ENCODE measurements at regions not wholly inside any gene's neighbourhood (a gene's known extent, or its start where the extent isn't known, plus 50 kb on each side); places are given as distances from the start of the nearest gene placed in this dataset.

DNA sequence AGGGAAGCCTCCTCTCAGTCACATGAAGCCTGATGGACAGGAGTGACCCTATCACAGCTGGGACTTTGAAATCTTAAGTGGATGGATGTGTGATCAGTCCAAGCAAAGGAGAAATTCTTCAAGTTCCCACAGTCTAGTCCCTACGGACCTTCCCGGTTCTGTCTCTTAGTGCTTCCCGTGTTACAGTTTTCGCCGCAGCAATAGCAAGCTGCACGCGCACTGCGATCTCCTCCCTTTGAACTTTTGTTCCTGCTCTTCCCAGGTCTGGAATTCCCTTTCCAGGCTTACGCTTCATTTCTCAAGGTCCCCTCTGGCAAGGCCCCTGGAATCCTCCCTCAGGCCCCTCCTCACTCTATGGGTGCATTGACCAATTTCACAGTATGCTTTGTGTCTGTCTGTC is 89.2 kb downstream of the VEGFA start (continued):
- TF ChIP-seq, protein P1, sequence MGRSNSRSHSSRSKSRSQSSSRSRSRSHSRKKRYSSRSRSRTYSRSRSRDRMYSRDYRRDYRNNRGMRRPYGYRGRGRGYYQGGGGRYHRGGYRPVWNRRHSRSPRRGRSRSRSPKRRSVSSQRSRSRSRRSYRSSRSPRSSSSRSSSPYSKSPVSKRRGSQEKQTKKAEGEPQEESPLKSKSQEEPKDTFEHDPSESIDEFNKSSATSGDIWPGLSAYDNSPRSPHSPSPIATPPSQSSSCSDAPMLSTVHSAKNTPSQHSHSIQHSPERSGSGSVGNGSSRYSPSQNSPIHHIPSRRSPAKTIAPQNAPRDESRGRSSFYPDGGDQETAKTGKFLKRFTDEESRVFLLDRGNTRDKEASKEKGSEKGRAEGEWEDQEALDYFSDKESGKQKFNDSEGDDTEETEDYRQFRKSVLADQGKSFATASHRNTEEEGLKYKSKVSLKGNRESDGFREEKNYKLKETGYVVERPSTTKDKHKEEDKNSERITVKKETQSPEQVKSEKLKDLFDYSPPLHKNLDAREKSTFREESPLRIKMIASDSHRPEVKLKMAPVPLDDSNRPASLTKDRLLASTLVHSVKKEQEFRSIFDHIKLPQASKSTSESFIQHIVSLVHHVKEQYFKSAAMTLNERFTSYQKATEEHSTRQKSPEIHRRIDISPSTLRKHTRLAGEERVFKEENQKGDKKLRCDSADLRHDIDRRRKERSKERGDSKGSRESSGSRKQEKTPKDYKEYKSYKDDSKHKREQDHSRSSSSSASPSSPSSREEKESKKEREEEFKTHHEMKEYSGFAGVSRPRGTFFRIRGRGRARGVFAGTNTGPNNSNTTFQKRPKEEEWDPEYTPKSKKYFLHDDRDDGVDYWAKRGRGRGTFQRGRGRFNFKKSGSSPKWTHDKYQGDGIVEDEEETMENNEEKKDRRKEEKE (IDR thresholded peaks at IDR 0.05) = no peak
- TF ChIP-seq KLF5 (IDR thresholded peaks at IDR 0.05; ENCODE audit: partially characterized antibody) (no peak), CEBPB (IDR thresholded peaks at IDR 0.05; ENCODE audit: borderline replicate concordance in 1 of 2, low read depth in 2 of 2, low read length in 2 of 2) (no peak), DPF2 (IDR thresholded peaks at IDR 0.05) (no peak)
- TF ChIP-seq, protein P2, sequence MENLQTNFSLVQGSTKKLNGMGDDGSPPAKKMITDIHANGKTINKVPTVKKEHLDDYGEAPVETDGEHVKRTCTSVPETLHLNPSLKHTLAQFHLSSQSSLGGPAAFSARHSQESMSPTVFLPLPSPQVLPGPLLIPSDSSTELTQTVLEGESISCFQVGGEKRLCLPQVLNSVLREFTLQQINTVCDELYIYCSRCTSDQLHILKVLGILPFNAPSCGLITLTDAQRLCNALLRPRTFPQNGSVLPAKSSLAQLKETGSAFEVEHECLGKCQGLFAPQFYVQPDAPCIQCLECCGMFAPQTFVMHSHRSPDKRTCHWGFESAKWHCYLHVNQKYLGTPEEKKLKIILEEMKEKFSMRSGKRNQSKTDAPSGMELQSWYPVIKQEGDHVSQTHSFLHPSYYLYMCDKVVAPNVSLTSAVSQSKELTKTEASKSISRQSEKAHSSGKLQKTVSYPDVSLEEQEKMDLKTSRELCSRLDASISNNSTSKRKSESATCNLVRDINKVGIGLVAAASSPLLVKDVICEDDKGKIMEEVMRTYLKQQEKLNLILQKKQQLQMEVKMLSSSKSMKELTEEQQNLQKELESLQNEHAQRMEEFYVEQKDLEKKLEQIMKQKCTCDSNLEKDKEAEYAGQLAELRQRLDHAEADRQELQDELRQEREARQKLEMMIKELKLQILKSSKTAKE (IDR thresholded peaks at IDR 0.05; ENCODE audit: low read depth, poor library complexity, severe bottlenecking) = no peak
- TF ChIP-seq, protein P3, sequence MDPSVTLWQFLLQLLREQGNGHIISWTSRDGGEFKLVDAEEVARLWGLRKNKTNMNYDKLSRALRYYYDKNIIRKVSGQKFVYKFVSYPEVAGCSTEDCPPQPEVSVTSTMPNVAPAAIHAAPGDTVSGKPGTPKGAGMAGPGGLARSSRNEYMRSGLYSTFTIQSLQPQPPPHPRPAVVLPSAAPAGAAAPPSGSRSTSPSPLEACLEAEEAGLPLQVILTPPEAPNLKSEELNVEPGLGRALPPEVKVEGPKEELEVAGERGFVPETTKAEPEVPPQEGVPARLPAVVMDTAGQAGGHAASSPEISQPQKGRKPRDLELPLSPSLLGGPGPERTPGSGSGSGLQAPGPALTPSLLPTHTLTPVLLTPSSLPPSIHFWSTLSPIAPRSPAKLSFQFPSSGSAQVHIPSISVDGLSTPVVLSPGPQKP (IDR thresholded peaks at IDR 0.05; ENCODE audit: low read depth, low read length) = no peak
